Neural progenitor cell (in vitro differentiated cells): ENCODE measurements at regions not wholly inside any gene's neighbourhood (a gene's known extent, or its start where the extent isn't known, plus 50 kb on each side); places are given as distances from the start of the nearest gene placed in this dataset.
A peak's percentile ranks its signal among the peaks of the same experiment; 100 is the strongest.

Source experiments
- DNase-seq: peaks from one replicate; pipeline ENCODE4 v3.0.0-alpha.2; 2016; ENCODE audit warnings: low spot score
- H2AFZ ChIP-seq: fragments of 200-600 bp; sonication (generic); replicated peaks from 2 replicates; pipeline ENCODE4 v1.6.1; 2016; ENCODE audit warnings: antibody characterized with exemption
- H3F3A ChIP-seq: fragments of 200-600 bp; sonication (generic); 2 replicates; pipeline ENCODE4 v1.6.1; 2016; ENCODE audit warnings: antibody characterized with exemption, low read depth
- H3K27ac ChIP-seq: fragments of 200-600 bp; sonication (generic); 2 replicates; pipeline ENCODE4 v1.5.1; 2016; ENCODE audit warnings: mild to moderate bottlenecking
- H3K27me3 ChIP-seq: fragments of 200-600 bp; sonication (generic); 2 replicates; pipeline ENCODE4 v1.6.1; 2016; ENCODE audit warnings: mild to moderate bottlenecking, moderate library complexity
- H3K36me3 ChIP-seq: fragments of 200-600 bp; sonication (generic); 2 replicates; pipeline ENCODE4 v1.5.1; 2016
- H3K4me1 ChIP-seq: fragments of 200-600 bp; sonication (generic); 2 replicates; pipeline ENCODE4 v1.6.1; 2016; ENCODE audit warnings: mixed run types
- H3K4me2 ChIP-seq: fragments of 200-600 bp; sonication (generic); 2 replicates; pipeline ENCODE4 v1.6.1; 2016
- H3K4me3 ChIP-seq: fragments of 200-600 bp; sonication (generic); 2 replicates; pipeline ENCODE4 v1.5.1; 2016
- H3K79me2 ChIP-seq: fragments of 200-600 bp; sonication (generic); 2 replicates; pipeline ENCODE4 v1.6.1; 2016; ENCODE audit warnings: low read depth
- H3K9ac ChIP-seq: fragments of 200-600 bp; sonication (generic); 2 replicates; pipeline ENCODE4 v1.6.1; 2016
- H3K9me3 ChIP-seq: fragments of 200-600 bp; sonication (generic); 2 replicates; pipeline ENCODE4 v1.5.1; 2016; ENCODE audit warnings: low read depth
- H4K20me1 ChIP-seq: fragments of 200-600 bp; sonication (generic); 2 replicates; pipeline ENCODE4 v1.6.1; 2016; ENCODE audit warnings: low read depth
- H3K27ac Mint-ChIP-seq: 3 replicates; pipeline ENCODE4 v1.8.0; 2021; ENCODE audit warnings: mixed read lengths
- H3K27me3 Mint-ChIP-seq: 2 replicates; pipeline ENCODE4 v1.8.0; 2022; ENCODE audit warnings: low read depth, mild to moderate bottlenecking, inconsistent platforms, moderate library complexity, mixed read lengths; ENCODE audit not compliant: insufficient read depth
- H3K36me3 Mint-ChIP-seq: 3 replicates; pipeline ENCODE4 v1.8.0; 2021; ENCODE audit warnings: mixed read lengths
- H3K4me1 Mint-ChIP-seq: 3 replicates; pipeline ENCODE4 v1.8.0; 2021; ENCODE audit warnings: mixed read lengths
- H3K4me3 Mint-ChIP-seq: 3 replicates; pipeline ENCODE4 v1.8.0; 2021; ENCODE audit warnings: mild to moderate bottlenecking, moderate library complexity, mixed read lengths
- H3K9me3 Mint-ChIP-seq: 3 replicates; pipeline ENCODE4 v1.8.0; 2020; ENCODE audit warnings: mixed read lengths
- EZH2 ChIP-seq: fragments of 200-600 bp; sonication (generic); IDR thresholded peaks from 2 replicates; pipeline ENCODE4 v1.6.1; 2017; ENCODE audit warnings: antibody characterized with exemption, mild to moderate bottlenecking, moderate library complexity
- EZH2phosphoT487 ChIP-seq: fragments of 200-600 bp; sonication (generic); IDR thresholded peaks from 2 replicates; pipeline ENCODE4 v1.6.1; 2017; ENCODE audit warnings: antibody characterized with exemption
- TF ChIP-seq, protein P1 (sequence below): fragments of 200-600 bp; sonication (generic); IDR thresholded peaks from 2 replicates; pipeline ENCODE4 v1.5.1; 2017; ENCODE audit warnings: antibody characterized with exemption, mild to moderate bottlenecking

DNA sequence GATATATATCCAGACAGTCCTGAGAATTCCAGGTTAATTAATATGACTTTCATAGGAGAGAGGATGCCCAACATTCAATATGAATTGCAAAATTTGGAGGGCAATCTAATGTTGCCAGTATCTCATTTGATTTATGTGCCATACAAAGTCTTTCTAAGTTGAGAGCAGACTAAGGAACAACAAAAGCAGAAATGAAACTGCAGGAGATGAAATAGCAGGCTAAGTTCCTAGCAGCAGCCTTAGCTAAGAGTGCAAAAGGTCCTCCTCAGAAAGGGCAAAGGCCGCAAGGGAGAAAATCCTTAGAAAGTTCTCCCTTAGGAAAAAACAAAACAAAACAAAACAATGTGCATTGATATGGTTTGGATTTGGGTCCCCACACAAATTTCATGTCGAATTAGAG lies 602.9 kb upstream of the HTR2C start:
- H4K20me1 ChIP-seq = no peaks in the 10 kb centered on the region
- H3K4me1 ChIP-seq = peaks cover 8% of the 10 kb centered on the region
- H3K36me3 ChIP-seq = peaks cover 47% of the 10 kb centered on the region
- Mint-ChIP-seq H3K27me3 (peaks cover 13% of the 10 kb centered on the region), H3K4me1 (peaks cover 4% of the 10 kb centered on the region), H3K36me3 (peaks cover 6% of the 10 kb centered on the region), H3K27ac (no peak overlapping the region), H3K4me3 (no peak overlapping the region), H3K9me3 (peaks cover 22% of the 10 kb centered on the region)
- no peak overlapping the region for H2AFZ ChIP-seq
- TF ChIP-seq EZH2phosphoT487 = no peak
- TF ChIP-seq EZH2 = no peak
- TF ChIP-seq, protein P1, sequence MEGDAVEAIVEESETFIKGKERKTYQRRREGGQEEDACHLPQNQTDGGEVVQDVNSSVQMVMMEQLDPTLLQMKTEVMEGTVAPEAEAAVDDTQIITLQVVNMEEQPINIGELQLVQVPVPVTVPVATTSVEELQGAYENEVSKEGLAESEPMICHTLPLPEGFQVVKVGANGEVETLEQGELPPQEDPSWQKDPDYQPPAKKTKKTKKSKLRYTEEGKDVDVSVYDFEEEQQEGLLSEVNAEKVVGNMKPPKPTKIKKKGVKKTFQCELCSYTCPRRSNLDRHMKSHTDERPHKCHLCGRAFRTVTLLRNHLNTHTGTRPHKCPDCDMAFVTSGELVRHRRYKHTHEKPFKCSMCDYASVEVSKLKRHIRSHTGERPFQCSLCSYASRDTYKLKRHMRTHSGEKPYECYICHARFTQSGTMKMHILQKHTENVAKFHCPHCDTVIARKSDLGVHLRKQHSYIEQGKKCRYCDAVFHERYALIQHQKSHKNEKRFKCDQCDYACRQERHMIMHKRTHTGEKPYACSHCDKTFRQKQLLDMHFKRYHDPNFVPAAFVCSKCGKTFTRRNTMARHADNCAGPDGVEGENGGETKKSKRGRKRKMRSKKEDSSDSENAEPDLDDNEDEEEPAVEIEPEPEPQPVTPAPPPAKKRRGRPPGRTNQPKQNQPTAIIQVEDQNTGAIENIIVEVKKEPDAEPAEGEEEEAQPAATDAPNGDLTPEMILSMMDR = no peak
- peaks cover 3% of the 10 kb centered on the region for H3F3A ChIP-seq
- peaks cover 100% of the 10 kb centered on the region for H3K79me2 ChIP-seq
- H3K4me3 ChIP-seq = no peak overlapping the region
- no peak for DNase-seq
- no peak overlapping the region for H3K27ac ChIP-seq
- H3K9me3 ChIP-seq = peaks cover under 1% of the 10 kb centered on the region
- H3K9ac ChIP-seq = no peak overlapping the region
- H3K27me3 ChIP-seq = no peaks in the 10 kb centered on the region
- H3K4me2 ChIP-seq = no peak overlapping the region

- Histone ChIP-seq H3K36me3 (peaks cover 31% of the 10 kb centered on the region), H3F3A (peaks cover 3% of the 10 kb centered on the region), H3K4me3 (no peak overlapping the region), H3K4me1 (peaks cover 8% of the 10 kb centered on the region), H4K20me1 (no peaks in the 10 kb centered on the region), H2AFZ (no peak overlapping the region), H3K4me2 (no peak overlapping the region), H3K9me3 (no peaks in the 10 kb centered on the region), H3K27me3 (no peaks in the 10 kb centered on the region), H3K79me2 (peaks cover 96% of the 10 kb centered on the region), H3K9ac (no peak overlapping the region), H3K27ac (peak overlapping the region; percentile 56)
- Mint-ChIP-seq H3K36me3 (peaks cover 2% of the 10 kb centered on the region), H3K4me3 (no peak overlapping the region), H3K4me1 (peaks cover 4% of the 10 kb centered on the region), H3K27ac (no peak overlapping the region), H3K9me3 (peaks cover 16% of the 10 kb centered on the region), H3K27me3 (peaks cover 15% of the 10 kb centered on the region)
- TF ChIP-seq, protein P1 = no peak
- TF ChIP-seq EZH2 (no peak), EZH2phosphoT487 (no peak)
- DNase-seq = no peak
These were observed 606.0 kb upstream of the HTR2C start for GRCh38 chrX:113977887-113978286.

DNA sequence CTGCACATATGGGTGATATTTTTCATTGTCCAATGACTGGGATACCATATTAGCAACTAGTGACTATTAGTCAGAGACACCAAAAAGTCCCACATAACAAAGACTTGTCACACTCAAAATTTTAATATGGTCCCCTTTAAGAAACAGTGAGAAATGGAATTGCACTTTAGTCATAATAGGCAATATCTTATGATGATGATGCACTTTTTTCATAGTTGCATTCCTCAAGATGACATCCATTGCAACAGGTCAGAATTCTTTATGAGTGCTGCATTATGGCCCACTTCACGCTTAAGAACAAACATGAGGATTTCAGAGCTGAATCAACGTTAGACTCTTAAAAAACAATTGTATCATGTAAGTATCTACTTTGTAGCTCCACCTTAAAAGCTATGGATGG lies 608.4 kb upstream of the HTR2C start:
- peaks cover 96% of the 10 kb centered on the region for H3K79me2 ChIP-seq
- H3K4me3 ChIP-seq = no peak overlapping the region
- no peak overlapping the region for H2AFZ ChIP-seq
- no peaks in the 10 kb centered on the region for H3K4me1 Mint-ChIP-seq
- H3K27ac Mint-ChIP-seq = no peak overlapping the region
- no peak for DNase-seq
- TF ChIP-seq, protein P1 = no peak
- no peak for TF ChIP-seq EZH2
- TF ChIP-seq EZH2phosphoT487 = no peak
- H3K9me3 Mint-ChIP-seq = peaks cover 14% of the 10 kb centered on the region
- no peak overlapping the region for H3K4me3 Mint-ChIP-seq
- no peak overlapping the region for H3K27ac ChIP-seq
- H3K36me3 Mint-ChIP-seq = peaks cover 2% of the 10 kb centered on the region
- no peaks in the 10 kb centered on the region for H3K27me3 ChIP-seq
- H4K20me1 ChIP-seq = no peaks in the 10 kb centered on the region
- H3K27me3 Mint-ChIP-seq = peaks cover 15% of the 10 kb centered on the region
- no peak overlapping the region for H3K9ac ChIP-seq
- peaks cover 41% of the 10 kb centered on the region for H3K36me3 ChIP-seq
- H3F3A ChIP-seq = peaks cover 3% of the 10 kb centered on the region
- H3K9me3 ChIP-seq = peaks cover 5% of the 10 kb centered on the region
- H3K4me2 ChIP-seq = no peak overlapping the region
- peaks cover 8% of the 10 kb centered on the region for H3K4me1 ChIP-seq
